ENCODE measurements at regions not wholly inside any gene's neighbourhood (a gene's known extent, or its start where the extent isn't known, plus 50 kb on each side); places are given as distances from the start of the nearest gene placed in this dataset.

DNA sequence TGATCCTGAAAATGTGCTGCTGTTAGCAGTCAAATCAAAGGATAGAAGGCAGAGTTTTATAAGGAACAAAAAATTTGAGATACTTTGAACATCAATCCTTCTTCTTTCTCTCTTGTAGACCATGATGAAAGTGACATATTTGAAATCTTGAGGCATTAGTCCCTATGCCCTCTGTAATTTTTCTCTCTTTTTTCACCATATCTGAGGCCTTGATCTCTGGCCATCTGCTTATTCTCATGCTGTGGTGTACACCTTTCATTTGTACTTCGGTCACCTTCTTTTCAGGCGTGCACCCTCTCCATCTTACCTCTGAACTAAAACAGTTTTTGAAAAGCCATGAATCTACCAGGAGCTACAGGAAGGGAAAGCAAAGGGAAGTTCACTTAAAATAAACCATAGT is 420.9 kb downstream of the C12orf50 start:
- Mint-ChIP-seq H3K27me3 (no peaks in the 10 kb centered on the region), H3K4me3 (no peak overlapping the region), H3K36me3 (ENCODE audit: low read depth) (no peaks in the 10 kb centered on the region), H3K4me1 (no peaks in the 10 kb centered on the region), H3K27ac (no peak overlapping the region), H3K9me3 (peaks cover 5% of the 10 kb centered on the region)
- intact Hi-C loops (cut with micrococcal nuclease), result no loop called here
- ATAC-seq (ENCODE audit: low read depth), result no peak
- CTCF ChIA-PET, result no interaction called here
- POLR2A ChIA-PET, result no interaction called here
- DNase-seq, result no peak
- TF ChIP-seq, protein P1, sequence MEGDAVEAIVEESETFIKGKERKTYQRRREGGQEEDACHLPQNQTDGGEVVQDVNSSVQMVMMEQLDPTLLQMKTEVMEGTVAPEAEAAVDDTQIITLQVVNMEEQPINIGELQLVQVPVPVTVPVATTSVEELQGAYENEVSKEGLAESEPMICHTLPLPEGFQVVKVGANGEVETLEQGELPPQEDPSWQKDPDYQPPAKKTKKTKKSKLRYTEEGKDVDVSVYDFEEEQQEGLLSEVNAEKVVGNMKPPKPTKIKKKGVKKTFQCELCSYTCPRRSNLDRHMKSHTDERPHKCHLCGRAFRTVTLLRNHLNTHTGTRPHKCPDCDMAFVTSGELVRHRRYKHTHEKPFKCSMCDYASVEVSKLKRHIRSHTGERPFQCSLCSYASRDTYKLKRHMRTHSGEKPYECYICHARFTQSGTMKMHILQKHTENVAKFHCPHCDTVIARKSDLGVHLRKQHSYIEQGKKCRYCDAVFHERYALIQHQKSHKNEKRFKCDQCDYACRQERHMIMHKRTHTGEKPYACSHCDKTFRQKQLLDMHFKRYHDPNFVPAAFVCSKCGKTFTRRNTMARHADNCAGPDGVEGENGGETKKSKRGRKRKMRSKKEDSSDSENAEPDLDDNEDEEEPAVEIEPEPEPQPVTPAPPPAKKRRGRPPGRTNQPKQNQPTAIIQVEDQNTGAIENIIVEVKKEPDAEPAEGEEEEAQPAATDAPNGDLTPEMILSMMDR (IDR thresholded peaks at IDR 0.05), result no peak

DNA sequence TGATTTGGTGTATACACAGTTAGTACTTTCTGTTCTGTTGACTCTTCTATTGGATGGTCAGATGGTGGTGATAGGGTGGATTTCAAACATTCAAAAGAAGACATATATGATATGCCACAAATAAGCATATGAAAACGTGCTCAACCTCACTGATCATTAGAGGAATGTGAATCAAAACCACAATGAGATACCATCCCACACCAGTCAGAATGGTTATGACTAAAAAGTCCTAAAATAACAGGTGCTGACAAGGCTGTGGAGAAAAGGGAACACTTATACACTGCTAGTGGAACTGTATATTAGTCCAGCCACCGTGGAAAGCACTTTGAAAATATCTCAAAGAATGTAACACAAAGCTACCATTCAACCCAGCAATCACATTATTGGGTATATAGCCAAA is 425.5 kb downstream of the C12orf50 start:
- no peaks in the 10 kb centered on the region for H3K27me3 Mint-ChIP-seq
- intact Hi-C loops (cut with micrococcal nuclease), result no loop called here
- TF ChIP-seq, protein P1 (IDR thresholded peaks at IDR 0.05), result no peak
- ChIA-PET CTCF (no interaction called here), POLR2A (no interaction called here)
- no peak overlapping the region for H3K4me3 Mint-ChIP-seq
- H3K36me3 Mint-ChIP-seq (ENCODE audit: low read depth), result no peaks in the 10 kb centered on the region
- no peaks in the 10 kb centered on the region for H3K4me1 Mint-ChIP-seq
- no peak overlapping the region for H3K27ac Mint-ChIP-seq
- no peak for DNase-seq
- H3K9me3 Mint-ChIP-seq, result peaks cover 5% of the 10 kb centered on the region
- ATAC-seq (ENCODE audit: low read depth), result no peak

GRCh38 chr12:87599459-87599858 is 429.7 kb downstream of the C12orf50 start:
- intact Hi-C loops (cut with micrococcal nuclease), result no loop called here
- no peak overlapping the region for H3K4me3 Mint-ChIP-seq
- no peaks in the 10 kb centered on the region for H3K27me3 Mint-ChIP-seq
- H3K4me1 Mint-ChIP-seq, result no peaks in the 10 kb centered on the region
- POLR2A ChIA-PET, result no interaction called here
- TF ChIP-seq, protein P1 (IDR thresholded peaks at IDR 0.05), result no peak
- no peak for DNase-seq
- no peak for ATAC-seq (ENCODE audit: low read depth)
- H3K36me3 Mint-ChIP-seq (ENCODE audit: low read depth), result no peaks in the 10 kb centered on the region
- CTCF ChIA-PET, result no interaction called here
- peaks cover 5% of the 10 kb centered on the region for H3K9me3 Mint-ChIP-seq
- H3K27ac Mint-ChIP-seq, result no peak overlapping the region

DNA sequence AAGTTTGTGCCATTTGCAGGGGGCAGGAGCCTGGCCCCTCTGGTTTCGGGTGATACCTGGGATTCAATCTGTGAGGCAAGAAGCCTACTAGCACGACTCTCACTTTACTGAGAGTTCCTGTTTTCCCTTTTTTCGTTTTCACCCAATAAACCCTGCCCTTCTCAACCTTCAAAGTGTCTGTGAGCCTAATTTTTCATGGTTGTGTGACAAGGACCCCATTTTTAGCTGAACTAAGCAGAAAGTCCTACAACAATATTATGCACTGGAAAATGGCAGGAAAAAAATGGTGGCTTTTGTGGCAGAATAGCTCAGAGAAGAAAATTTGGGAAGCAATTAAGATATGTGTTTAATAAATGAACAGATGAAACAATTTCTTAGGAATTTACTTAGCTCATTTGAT is 432.1 kb downstream of the C12orf50 start:
- Mint-ChIP-seq H3K36me3 (ENCODE audit: low read depth) (no peaks in the 10 kb centered on the region), H3K27me3 (no peaks in the 10 kb centered on the region), H3K27ac (no peak overlapping the region), H3K9me3 (no peaks in the 10 kb centered on the region), H3K4me1 (no peaks in the 10 kb centered on the region), H3K4me3 (no peak overlapping the region)
- TF ChIP-seq, protein P1 (IDR thresholded peaks at IDR 0.05), result no peak
- POLR2A ChIA-PET, result no interaction called here
- DNase-seq, result no peak
- intact Hi-C loops (cut with micrococcal nuclease), result no loop called here
- no peak for ATAC-seq (ENCODE audit: low read depth)
- CTCF ChIA-PET, result no interaction called here

- CTCF ChIA-PET, result no interaction called here
- DNase-seq (no peak), ATAC-seq (ENCODE audit: low read depth) (no peak)
- H3K27ac Mint-ChIP-seq, result no peak overlapping the region
- H3K4me3 Mint-ChIP-seq, result no peak overlapping the region
- no peaks in the 10 kb centered on the region for H3K27me3 Mint-ChIP-seq
- TF ChIP-seq, protein P1 (IDR thresholded peaks at IDR 0.05), result no peak
- intact Hi-C loops (cut with micrococcal nuclease), result no loop called here
- POLR2A ChIA-PET, result no interaction called here
- H3K36me3 Mint-ChIP-seq (ENCODE audit: low read depth), result no peaks in the 10 kb centered on the region
- no peaks in the 10 kb centered on the region for H3K9me3 Mint-ChIP-seq
- no peaks in the 10 kb centered on the region for H3K4me1 Mint-ChIP-seq
Observed at GRCh38 chr12:87596636-87597035, 432.6 kb downstream of the C12orf50 start.
